NCI-H146 (cell line): ENCODE measurements at regions not wholly inside any gene's neighbourhood (a gene's known extent, or its start where the extent isn't known, plus 50 kb on each side); places are given as distances from the start of the nearest gene placed in this dataset.
A peak's percentile ranks its signal among the peaks of the same experiment; 100 is the strongest.
"Not testable (repeated sequence)": the region's sequence is repeated elsewhere in the genome, so short reads cannot be mapped to it uniquely, and the experiment has no call there.

Experiments
- DNase-seq: peaks from one replicate; lab custom pipeline; 2025; lab: John Stamatoyannopoulos, UW

DNA sequence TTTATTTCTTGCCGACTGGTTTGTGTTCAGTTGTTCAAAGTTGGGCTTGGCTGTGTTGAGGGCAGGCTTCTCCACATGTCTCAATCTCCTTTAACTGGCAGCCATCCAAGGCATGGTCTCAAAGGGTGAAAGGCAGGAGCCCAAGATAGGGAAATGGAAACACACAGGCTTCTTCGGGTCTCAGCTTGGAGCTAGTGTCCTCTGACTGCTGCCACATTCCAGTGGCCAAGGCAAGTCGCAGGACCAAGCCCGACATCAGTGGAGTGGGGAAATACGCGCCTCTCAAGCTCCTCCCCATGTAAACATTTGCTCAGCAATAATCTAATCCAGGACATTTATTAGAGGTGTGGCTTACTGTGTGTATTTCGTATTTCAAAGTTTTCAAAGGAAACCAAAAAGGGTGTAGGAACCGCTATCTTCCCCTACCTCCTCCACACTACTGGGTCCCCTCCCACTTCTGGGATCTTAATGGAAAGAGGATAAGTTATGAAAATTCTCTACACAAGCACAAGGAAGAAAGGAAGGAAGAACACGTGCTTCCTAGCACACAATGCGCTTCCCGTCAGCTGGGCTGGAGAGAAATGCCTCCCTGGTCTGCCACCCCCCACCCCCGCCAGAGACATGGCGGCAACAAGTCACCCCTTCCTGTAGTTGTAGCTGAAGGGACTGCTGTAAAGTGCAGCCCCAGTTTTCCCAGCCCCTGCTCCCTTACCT is 181.7 kb downstream of the FAM43A start:
- DNase-seq: no peak

DNA sequence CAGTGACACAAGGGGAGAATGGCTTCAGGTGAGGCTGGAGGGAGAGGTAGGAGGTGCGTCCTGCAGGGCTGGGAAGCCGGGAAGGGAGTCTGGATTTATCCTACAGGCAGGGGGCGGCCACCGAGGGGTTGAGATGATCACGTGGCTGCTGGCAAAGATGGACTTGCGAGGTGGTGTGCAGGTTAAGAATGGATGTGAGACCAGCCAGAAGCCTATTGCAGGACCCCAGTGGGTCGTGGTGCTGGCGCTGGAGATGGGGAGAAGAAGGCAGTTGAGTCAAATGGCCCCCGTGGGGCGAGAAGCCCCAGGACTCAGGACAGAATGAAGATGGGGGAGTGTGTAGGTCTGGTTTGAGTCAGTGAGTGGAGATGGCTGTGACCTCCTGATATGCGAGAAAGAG is 183.1 kb downstream of the FAM43A start:
- no peak for DNase-seq

- DNase-seq: no peak
These were observed 183.9 kb downstream of the FAM43A start for GRCh38 chr3:194869482-194870169.

- peak; percentile 48 for DNase-seq
These were observed 184.9 kb downstream of the FAM43A start for GRCh38 chr3:194870394-194871110.

DNA sequence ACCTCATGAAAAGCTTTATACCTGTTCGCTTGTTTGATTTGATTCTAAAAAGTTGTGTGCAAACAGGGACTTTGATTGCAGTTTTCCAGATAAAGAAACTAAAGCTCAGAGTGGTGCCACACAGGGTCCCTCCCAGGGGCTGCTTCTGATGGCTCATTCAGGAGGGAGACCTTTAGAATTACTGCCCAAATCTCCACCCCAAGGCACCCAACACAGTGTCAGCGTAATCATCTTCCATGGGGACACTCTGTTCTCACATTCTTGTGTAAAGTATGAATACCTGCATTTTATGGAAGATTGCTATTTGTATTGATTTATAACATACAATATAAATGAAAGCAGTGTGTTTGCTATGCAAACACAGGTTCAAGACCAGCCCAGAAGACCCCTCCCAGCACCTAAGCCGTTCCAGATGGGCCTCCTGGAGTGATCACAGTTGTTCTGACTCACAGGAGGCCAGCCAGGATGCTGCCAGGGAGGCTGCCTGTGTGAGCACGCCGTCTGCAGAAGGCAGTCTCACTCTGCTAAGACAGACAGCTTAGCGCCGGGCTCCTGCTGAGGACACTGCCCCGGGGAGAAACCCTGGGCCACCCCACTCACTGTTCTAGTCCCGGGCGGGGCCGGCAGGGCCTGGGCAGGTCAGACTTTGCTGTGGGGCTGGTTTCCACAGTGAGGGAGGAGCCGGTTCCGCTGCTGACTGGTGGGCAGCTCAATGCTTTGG is 185.6 kb downstream of the FAM43A start:
- DNase-seq: peak; percentile 97

GRCh38 chr3:194871864-194872668 is 186.4 kb downstream of the FAM43A start:
- no peak for DNase-seq

DNA sequence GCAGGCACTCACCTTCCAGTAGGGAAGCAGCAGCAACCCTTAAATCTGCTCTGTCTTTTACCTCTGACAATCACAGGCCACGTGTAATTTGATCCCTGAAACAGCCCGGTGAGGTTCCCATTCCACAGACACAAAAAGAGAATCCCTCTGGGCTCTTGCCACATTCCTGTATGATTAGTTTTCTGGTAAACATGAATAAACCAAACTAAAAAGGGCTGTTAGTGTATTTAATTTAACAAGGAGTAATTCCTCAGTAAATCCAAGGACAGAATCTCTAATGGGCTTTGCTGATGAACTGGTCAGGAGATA is 186.9 kb downstream of the FAM43A start:
- DNase-seq: no peak

DNA sequence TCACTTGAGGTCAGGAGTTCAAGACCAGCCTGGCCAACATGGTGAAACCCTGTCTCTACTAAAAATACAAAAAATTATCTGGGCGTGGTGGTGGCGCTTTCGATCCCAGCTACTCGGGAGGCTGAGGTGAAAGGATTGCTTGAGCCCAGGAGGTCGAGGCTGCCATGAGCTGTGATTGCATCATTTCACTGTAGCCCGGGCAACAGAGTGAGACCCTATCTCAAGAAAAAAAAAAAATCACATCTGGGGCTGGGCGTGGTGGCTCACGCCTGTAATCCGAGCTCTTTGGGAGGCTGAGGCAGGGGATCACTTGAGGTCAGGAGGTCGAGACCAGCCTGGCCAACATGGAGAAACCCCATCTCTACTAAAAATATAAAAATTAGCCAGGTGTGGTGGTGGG is 187.8 kb downstream of the FAM43A start:
- DNase-seq: not testable (repeated sequence)

GRCh38 chr3:194874206-194874605 is 188.5 kb downstream of the FAM43A start:
- no peak for DNase-seq

GRCh38 chr3:194874783-194875182 is 189.1 kb downstream of the FAM43A start:
- no peak for DNase-seq

DNA sequence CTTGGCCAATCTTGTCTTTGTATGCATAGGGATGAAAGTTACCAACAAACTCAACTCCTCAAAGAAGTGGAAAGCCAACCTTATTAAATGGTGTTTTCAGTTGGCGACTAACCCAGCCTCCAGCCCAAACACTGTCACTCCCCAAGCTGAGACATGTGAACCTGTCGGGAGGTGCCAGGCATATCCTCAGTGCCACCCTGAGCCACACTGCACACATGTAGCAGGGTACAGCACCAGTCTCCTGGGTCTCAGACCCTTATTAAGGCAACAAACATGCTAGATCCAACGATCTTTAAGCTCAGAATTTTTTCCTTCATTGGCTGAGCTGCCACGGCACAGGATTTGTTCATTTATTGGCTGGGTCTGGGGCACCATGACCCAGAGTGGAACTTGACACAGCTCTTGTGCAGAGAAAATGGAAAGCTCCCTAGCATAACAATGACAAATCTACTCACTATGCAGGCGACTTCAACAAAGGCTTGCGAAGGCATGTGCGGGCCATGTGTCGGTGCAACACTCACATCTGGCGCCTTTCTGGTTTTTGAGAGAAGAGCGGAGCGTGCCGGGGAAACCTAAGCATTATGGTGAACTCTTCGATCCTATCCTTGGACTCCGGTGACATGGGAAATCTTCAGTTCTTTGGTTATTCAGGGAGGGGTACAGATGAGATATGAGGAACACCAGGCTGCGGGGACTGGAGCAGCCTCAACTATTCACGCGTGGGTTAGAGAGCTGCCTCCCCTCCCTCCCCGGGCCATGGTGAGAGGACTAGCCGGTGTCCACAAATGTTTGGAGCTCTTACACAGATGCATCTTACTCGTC is 190.1 kb downstream of the FAM43A start:
- DNase-seq: no peak

- DNase-seq: no peak
These were observed 190.9 kb downstream of the FAM43A start for GRCh38 chr3:194876403-194877095.

- DNase-seq: no peak
These were observed 191.8 kb downstream of the FAM43A start for GRCh38 chr3:194877291-194878119.

- no peak for DNase-seq
These were observed 193.6 kb downstream of the FAM43A start for GRCh38 chr3:194879126-194879877.

GRCh38 chr3:194879991-194880939 is 194.6 kb downstream of the FAM43A start:
- peak; percentile 43 for DNase-seq

GRCh38 chr3:194880940-194881925 is 195.6 kb downstream of the FAM43A start:
- no peak for DNase-seq
